Breast epithelium (tissue), 4 donors: ENCODE measurements at regions not wholly inside any gene's neighbourhood (a gene's known extent, or its start where the extent isn't known, plus 50 kb on each side); places are given as distances from the start of the nearest gene placed in this dataset.

Experiments
- DNase-seq, 2 donors: peaks; one replicate each; pipeline ENCODE4 v3.0.0-alpha.2; 2019; ENCODE audit warnings: low spot score in 2 of 2
- H3K27ac ChIP-seq, 2 donors: fragments of 200-600 bp; sonication (generic) in 1 of 2; one replicate each; pipeline ENCODE4 v1.5.1; 2016 to 2019; ENCODE audit warnings: mild to moderate bottlenecking in 1 of 2
- H3K27me3 ChIP-seq, 2 donors: fragments of 200-600 bp; sonication (generic) in 1 of 2; one replicate each; pipeline versions ENCODE4 v1.5.1 to v1.6.0; 2017 to 2019; ENCODE audit warnings: control low read depth in 1 of 2, mild to moderate bottlenecking in 1 of 2
- H3K36me3 ChIP-seq: fragments of 200-600 bp; one replicate; pipeline ENCODE4 v1.5.1; 2019
- H3K4me1 ChIP-seq, 2 donors: fragments of 200-600 bp; sonication (generic); one replicate each; pipeline ENCODE4 v1.5.1; 2016 to 2019; ENCODE audit warnings: control low read depth in 1 of 2
- H3K4me3 ChIP-seq, 3 donors: fragments of 200-600 bp; sonication (generic); 1 replicate in 2 of 3; 2 replicates in 1 of 3; pipeline ENCODE4 v1.5.1; 2016 to 2019; ENCODE audit warnings: mild to moderate bottlenecking in 3 of 3, moderate library complexity in 2 of 3
- H3K9me3 ChIP-seq, 2 donors: fragments of 200-600 bp; sonication (generic) in 1 of 2; one replicate each; pipeline ENCODE4 v1.5.1; 2016 to 2019; ENCODE audit warnings: control low read depth in 1 of 2
- POLR2A ChIP-seq: fragments of 450-650 bp; IDR thresholded peaks from one replicate; pipeline ENCODE4 v1.6.1; 2016; ENCODE audit warnings: antibody characterized with exemption, mild to moderate bottlenecking, moderate library complexity
- POLR2AphosphoS5 ChIP-seq, 3 donors: sonication (generic); formaldehyde crosslinking; IDR thresholded peaks; one replicate each; pipeline ENCODE4 v1.6.1; 2017; ENCODE audit warnings: antibody characterized with exemption in 3 of 3
- intact Hi-C: fragments of 100-400 bp; cut with DNase I; formaldehyde crosslinking; loops from one replicate; pipeline ENCODE4 v1.15.1; 2023; ENCODE audit warnings: low total_unique reads
- TF ChIP-seq, protein P1 (sequence below), 3 donors: fragments of 450-650 bp; IDR thresholded peaks; one replicate each; pipeline ENCODE4 v1.5.1; 2016 to 2017; ENCODE audit warnings: antibody characterized with exemption in 3 of 3, mild to moderate bottlenecking in 3 of 3, moderate library complexity in 3 of 3

DNA sequence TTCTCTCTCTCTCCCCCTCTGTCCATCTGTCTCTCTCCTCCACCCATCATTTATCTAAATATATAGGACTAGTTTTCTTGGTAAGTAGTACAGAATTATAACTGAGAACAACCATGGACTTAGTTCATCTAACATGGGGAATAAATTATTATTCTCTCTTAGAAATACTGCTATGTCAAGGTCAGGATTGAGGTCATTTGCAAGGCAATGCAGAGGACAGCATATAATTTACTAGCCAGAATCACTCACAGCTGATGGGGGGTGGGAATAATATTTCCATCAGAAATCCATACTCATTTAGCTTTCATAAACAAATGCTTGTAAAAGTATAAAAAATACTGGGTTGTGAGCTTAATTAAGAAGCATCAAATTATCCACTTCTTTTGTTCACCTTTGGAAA is 553.9 kb upstream of the POU3F2 start:
- intact Hi-C loops, result no loop called here
- Histone ChIP-seq H3K36me3 (no peaks in the 10 kb centered on the region), H3K9me3 (no peaks in the 10 kb centered on the region), H3K4me1 (no peaks in the 10 kb centered on the region), H3K27me3 (no peaks in the 10 kb centered on the region), H3K4me3 (no peak overlapping the region), H3K27ac (no peak overlapping the region)
- TF ChIP-seq, protein P1, sequence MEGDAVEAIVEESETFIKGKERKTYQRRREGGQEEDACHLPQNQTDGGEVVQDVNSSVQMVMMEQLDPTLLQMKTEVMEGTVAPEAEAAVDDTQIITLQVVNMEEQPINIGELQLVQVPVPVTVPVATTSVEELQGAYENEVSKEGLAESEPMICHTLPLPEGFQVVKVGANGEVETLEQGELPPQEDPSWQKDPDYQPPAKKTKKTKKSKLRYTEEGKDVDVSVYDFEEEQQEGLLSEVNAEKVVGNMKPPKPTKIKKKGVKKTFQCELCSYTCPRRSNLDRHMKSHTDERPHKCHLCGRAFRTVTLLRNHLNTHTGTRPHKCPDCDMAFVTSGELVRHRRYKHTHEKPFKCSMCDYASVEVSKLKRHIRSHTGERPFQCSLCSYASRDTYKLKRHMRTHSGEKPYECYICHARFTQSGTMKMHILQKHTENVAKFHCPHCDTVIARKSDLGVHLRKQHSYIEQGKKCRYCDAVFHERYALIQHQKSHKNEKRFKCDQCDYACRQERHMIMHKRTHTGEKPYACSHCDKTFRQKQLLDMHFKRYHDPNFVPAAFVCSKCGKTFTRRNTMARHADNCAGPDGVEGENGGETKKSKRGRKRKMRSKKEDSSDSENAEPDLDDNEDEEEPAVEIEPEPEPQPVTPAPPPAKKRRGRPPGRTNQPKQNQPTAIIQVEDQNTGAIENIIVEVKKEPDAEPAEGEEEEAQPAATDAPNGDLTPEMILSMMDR (IDR thresholded peaks at IDR 0.05), result no peak
- TF ChIP-seq POLR2AphosphoS5 (IDR thresholded peaks at IDR 0.05) (no peak), POLR2A (no peak)
- DNase-seq, result no peak

DNA sequence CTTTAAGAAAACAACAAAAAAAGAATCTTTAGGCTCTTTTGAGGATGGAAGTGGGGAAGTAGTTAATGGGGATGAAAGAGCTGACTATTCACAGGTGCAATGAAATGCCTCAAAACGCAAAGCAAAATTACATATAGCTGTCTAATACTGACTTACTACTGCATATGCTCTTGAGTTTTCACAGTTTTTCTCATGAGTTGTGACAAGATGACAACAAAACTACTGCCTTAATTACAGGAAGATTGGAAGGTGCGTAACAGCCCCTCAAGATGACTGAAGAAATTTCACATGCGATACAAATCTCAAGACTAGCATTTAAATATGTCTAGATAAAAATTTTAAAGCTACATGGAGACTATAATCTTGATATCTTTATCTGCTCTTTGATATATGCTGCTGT is 547.8 kb upstream of the POU3F2 start:
- Histone ChIP-seq H3K36me3 (no peaks in the 10 kb centered on the region), H3K4me3 (no peak overlapping the region), H3K27ac (no peak overlapping the region), H3K9me3 (no peaks in the 10 kb centered on the region), H3K27me3 (no peaks in the 10 kb centered on the region), H3K4me1 (no peaks in the 10 kb centered on the region)
- DNase-seq, result no peak
- intact Hi-C loops, result no loop called here
- TF ChIP-seq, protein P1 (IDR thresholded peaks at IDR 0.05), result no peak
- TF ChIP-seq POLR2AphosphoS5 (IDR thresholded peaks at IDR 0.05), result no peak
- no peak for TF ChIP-seq POLR2A

GRCh38 chr6:98287876-98288275 is 546.5 kb upstream of the POU3F2 start:
- H3K4me1 ChIP-seq, result no peaks in the 10 kb centered on the region
- H3K27me3 ChIP-seq, result no peaks in the 10 kb centered on the region
- H3K4me3 ChIP-seq, result no peak overlapping the region
- intact Hi-C loops, result no loop called here
- no peak for DNase-seq
- TF ChIP-seq POLR2AphosphoS5 (IDR thresholded peaks at IDR 0.05) (no peak), POLR2A (no peak)
- TF ChIP-seq, protein P1 (IDR thresholded peaks at IDR 0.05), result no peak
- H3K36me3 ChIP-seq, result no peaks in the 10 kb centered on the region
- no peaks in the 10 kb centered on the region for H3K9me3 ChIP-seq
- H3K27ac ChIP-seq, result no peak overlapping the region

DNA sequence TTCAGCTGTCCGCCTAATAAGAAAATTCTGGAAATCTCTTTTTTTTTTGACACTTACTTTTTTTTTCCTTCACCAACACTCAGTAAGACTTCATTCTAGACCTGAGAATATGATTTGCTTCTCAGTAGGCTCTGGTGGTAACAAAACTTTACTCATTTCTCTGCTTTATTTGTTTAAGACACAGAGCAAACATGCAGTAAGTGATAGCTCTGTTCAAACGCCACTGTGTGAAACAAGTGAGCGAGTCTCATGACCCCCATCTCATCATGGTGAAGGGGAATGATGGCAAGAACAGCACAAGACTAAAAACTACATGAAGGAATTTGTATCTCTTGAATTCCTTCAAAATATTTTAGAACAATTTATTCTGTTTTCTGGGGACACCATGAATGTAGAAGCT is 541.6 kb upstream of the POU3F2 start:
- intact Hi-C loops, result no loop called here
- no peak for TF ChIP-seq POLR2A
- no peak for TF ChIP-seq POLR2AphosphoS5 (IDR thresholded peaks at IDR 0.05)
- Histone ChIP-seq H3K4me3 (no peak overlapping the region), H3K27ac (no peak overlapping the region), H3K27me3 (no peaks in the 10 kb centered on the region), H3K9me3 (no peaks in the 10 kb centered on the region), H3K36me3 (no peaks in the 10 kb centered on the region), H3K4me1 (no peaks in the 10 kb centered on the region)
- DNase-seq, result no peak

GRCh38 chr6:98295515-98296175 is 538.7 kb upstream of the POU3F2 start:
- no peaks in the 10 kb centered on the region for H3K9me3 ChIP-seq
- no peaks in the 10 kb centered on the region for H3K4me1 ChIP-seq
- intact Hi-C loops, result no loop called here
- no peak overlapping the region for H3K27ac ChIP-seq
- no peaks in the 10 kb centered on the region for H3K27me3 ChIP-seq
- no peak overlapping the region for H3K4me3 ChIP-seq
- no peaks in the 10 kb centered on the region for H3K36me3 ChIP-seq
- TF ChIP-seq, protein P1 (IDR thresholded peaks at IDR 0.05), result no peak
- TF ChIP-seq POLR2AphosphoS5 (IDR thresholded peaks at IDR 0.05), result no peak
- no peak for TF ChIP-seq POLR2A
- no peak for DNase-seq
